ENCODE measurements at regions not wholly inside any gene's neighbourhood (a gene's known extent, or its start where the extent isn't known, plus 50 kb on each side); places are given as distances from the start of the nearest gene placed in this dataset.
A peak's percentile ranks its signal among the peaks of the same experiment; 100 is the strongest.

DNA sequence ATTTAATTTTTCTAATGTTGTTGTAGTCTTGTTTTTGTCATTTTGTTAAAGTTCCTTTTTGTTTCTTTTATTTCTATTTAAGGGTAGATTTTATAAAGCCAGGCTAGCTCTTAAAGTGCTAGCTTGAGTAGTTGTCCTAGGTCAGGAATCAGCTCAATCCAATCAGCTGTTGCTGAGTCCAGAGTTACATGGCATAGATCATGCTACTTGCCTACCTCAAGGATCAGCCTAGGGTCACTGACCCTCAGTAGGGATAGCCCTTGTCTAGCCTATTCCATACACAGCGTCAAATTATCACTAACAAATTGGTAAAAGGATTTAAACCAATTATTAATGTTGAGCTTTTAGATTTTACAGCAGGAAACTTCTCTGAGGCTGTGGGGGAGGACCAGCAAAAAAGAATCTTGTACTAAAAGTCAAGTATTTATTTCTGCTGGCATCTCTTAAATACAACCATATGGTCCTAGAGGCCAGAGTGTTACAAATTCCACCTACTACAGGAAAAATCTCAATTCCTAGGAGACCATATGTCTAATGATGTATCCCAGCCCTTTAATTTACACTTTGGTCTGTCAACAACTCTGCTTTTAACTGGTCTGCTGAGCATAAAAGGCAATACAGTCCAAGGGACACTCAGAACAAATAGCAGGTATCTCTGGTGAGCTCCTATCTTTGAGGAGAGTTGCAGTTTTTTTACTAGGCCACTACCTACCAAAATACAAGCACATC, 138.3 kb upstream of the PTPRG start (continued):
- TF ChIP-seq SRF (IDR thresholded peaks at IDR 0.05; ENCODE audit: low read depth, low read length) (peak; percentile 44; the same call in 1 of the 2 replicates), KLF6 (CRISPR knock-in tag; IDR thresholded peaks at IDR 0.05) (no peak), ZBTB8A (CRISPR knock-in tag; IDR thresholded peaks at IDR 0.05; ENCODE audit: borderline replicate concordance, low read depth) (no peak), NCOA1 (CRISPR knock-in tag; IDR thresholded peaks at IDR 0.05) (no peak), SRY (CRISPR knock-in tag; IDR thresholded peaks at IDR 0.05) (no peak), ZKSCAN8 (CRISPR knock-in tag; IDR thresholded peaks at IDR 0.05; ENCODE audit: borderline replicate concordance) (no peak), TCF7 (IDR thresholded peaks at IDR 0.05; ENCODE audit: low read depth) (0 out of 2 replicates have a peak, but pooled peaks have one; percentile 6)
- TF ChIP-seq, protein P1, sequence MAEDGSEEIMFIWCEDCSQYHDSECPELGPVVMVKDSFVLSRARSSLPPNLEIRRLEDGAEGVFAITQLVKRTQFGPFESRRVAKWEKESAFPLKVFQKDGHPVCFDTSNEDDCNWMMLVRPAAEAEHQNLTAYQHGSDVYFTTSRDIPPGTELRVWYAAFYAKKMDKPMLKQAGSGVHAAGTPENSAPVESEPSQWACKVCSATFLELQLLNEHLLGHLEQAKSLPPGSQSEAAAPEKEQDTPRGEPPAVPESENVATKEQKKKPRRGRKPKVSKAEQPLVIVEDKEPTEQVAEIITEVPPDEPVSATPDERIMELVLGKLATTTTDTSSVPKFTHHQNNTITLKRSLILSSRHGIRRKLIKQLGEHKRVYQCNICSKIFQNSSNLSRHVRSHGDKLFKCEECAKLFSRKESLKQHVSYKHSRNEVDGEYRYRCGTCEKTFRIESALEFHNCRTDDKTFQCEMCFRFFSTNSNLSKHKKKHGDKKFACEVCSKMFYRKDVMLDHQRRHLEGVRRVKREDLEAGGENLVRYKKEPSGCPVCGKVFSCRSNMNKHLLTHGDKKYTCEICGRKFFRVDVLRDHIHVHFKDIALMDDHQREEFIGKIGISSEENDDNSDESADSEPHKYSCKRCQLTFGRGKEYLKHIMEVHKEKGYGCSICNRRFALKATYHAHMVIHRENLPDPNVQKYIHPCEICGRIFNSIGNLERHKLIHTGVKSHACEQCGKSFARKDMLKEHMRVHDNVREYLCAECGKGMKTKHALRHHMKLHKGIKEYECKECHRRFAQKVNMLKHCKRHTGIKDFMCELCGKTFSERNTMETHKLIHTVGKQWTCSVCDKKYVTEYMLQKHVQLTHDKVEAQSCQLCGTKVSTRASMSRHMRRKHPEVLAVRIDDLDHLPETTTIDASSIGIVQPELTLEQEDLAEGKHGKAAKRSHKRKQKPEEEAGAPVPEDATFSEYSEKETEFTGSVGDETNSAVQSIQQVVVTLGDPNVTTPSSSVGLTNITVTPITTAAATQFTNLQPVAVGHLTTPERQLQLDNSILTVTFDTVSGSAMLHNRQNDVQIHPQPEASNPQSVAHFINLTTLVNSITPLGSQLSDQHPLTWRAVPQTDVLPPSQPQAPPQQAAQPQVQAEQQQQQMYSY (CRISPR knock-in tag; IDR thresholded peaks at IDR 0.05), result no peak
- TF ChIP-seq, protein P2, sequence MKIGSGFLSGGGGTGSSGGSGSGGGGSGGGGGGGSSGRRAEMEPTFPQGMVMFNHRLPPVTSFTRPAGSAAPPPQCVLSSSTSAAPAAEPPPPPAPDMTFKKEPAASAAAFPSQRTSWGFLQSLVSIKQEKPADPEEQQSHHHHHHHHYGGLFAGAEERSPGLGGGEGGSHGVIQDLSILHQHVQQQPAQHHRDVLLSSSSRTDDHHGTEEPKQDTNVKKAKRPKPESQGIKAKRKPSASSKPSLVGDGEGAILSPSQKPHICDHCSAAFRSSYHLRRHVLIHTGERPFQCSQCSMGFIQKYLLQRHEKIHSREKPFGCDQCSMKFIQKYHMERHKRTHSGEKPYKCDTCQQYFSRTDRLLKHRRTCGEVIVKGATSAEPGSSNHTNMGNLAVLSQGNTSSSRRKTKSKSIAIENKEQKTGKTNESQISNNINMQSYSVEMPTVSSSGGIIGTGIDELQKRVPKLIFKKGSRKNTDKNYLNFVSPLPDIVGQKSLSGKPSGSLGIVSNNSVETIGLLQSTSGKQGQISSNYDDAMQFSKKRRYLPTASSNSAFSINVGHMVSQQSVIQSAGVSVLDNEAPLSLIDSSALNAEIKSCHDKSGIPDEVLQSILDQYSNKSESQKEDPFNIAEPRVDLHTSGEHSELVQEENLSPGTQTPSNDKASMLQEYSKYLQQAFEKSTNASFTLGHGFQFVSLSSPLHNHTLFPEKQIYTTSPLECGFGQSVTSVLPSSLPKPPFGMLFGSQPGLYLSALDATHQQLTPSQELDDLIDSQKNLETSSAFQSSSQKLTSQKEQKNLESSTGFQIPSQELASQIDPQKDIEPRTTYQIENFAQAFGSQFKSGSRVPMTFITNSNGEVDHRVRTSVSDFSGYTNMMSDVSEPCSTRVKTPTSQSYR (CRISPR knock-in tag; IDR thresholded peaks at IDR 0.05; ENCODE audit: borderline replicate concordance), result no peak
- TF ChIP-seq, protein P3, sequence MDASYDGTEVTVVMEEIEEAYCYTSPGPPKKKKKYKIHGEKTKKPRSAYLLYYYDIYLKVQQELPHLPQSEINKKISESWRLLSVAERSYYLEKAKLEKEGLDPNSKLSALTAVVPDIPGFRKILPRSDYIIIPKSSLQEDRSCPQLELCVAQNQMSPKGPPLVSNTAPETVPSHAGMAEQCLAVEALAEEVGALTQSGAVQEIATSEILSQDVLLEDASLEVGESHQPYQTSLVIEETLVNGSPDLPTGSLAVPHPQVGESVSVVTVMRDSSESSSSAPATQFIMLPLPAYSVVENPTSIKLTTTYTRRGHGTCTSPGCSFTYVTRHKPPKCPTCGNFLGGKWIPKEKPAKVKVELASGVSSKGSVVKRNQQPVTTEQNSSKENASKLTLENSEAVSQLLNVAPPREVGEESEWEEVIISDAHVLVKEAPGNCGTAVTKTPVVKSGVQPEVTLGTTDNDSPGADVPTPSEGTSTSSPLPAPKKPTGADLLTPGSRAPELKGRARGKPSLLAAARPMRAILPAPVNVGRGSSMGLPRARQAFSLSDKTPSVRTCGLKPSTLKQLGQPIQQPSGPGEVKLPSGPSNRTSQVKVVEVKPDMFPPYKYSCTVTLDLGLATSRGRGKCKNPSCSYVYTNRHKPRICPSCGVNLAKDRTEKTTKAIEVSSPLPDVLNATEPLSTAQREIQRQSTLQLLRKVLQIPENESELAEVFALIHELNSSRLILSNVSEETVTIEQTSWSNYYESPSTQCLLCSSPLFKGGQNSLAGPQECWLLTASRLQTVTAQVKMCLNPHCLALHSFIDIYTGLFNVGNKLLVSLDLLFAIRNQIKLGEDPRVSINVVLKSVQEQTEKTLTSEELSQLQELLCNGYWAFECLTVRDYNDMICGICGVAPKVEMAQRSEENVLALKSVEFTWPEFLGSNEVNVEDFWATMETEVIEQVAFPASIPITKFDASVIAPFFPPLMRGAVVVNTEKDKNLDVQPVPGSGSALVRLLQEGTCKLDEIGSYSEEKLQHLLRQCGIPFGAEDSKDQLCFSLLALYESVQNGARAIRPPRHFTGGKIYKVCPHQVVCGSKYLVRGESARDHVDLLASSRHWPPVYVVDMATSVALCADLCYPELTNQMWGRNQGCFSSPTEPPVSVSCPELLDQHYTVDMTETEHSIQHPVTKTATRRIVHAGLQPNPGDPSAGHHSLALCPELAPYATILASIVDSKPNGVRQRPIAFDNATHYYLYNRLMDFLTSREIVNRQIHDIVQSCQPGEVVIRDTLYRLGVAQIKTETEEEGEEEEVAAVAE (CRISPR knock-in tag; IDR thresholded peaks at IDR 0.05; ENCODE audit: borderline replicate concordance), result no peak
- TF ChIP-seq, protein P4, sequence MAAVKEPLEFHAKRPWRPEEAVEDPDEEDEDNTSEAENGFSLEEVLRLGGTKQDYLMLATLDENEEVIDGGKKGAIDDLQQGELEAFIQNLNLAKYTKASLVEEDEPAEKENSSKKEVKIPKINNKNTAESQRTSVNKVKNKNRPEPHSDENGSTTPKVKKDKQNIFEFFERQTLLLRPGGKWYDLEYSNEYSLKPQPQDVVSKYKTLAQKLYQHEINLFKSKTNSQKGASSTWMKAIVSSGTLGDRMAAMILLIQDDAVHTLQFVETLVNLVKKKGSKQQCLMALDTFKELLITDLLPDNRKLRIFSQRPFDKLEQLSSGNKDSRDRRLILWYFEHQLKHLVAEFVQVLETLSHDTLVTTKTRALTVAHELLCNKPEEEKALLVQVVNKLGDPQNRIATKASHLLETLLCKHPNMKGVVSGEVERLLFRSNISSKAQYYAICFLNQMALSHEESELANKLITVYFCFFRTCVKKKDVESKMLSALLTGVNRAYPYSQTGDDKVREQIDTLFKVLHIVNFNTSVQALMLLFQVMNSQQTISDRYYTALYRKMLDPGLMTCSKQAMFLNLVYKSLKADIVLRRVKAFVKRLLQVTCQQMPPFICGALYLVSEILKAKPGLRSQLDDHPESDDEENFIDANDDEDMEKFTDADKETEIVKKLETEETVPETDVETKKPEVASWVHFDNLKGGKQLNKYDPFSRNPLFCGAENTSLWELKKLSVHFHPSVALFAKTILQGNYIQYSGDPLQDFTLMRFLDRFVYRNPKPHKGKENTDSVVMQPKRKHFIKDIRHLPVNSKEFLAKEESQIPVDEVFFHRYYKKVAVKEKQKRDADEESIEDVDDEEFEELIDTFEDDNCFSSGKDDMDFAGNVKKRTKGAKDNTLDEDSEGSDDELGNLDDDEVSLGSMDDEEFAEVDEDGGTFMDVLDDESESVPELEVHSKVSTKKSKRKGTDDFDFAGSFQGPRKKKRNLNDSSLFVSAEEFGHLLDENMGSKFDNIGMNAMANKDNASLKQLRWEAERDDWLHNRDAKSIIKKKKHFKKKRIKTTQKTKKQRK (IDR thresholded peaks at IDR 0.05; ENCODE audit: low read length), result no peak
- TF ChIP-seq, protein P5, sequence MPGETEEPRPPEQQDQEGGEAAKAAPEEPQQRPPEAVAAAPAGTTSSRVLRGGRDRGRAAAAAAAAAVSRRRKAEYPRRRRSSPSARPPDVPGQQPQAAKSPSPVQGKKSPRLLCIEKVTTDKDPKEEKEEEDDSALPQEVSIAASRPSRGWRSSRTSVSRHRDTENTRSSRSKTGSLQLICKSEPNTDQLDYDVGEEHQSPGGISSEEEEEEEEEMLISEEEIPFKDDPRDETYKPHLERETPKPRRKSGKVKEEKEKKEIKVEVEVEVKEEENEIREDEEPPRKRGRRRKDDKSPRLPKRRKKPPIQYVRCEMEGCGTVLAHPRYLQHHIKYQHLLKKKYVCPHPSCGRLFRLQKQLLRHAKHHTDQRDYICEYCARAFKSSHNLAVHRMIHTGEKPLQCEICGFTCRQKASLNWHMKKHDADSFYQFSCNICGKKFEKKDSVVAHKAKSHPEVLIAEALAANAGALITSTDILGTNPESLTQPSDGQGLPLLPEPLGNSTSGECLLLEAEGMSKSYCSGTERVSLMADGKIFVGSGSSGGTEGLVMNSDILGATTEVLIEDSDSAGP (CRISPR knock-in tag; IDR thresholded peaks at IDR 0.05; ENCODE audit: borderline replicate concordance), result no peak
